ENCODE measurements at regions not wholly inside any gene's neighbourhood (a gene's known extent, or its start where the extent isn't known, plus 50 kb on each side); places are given as distances from the start of the nearest gene placed in this dataset.

DNA sequence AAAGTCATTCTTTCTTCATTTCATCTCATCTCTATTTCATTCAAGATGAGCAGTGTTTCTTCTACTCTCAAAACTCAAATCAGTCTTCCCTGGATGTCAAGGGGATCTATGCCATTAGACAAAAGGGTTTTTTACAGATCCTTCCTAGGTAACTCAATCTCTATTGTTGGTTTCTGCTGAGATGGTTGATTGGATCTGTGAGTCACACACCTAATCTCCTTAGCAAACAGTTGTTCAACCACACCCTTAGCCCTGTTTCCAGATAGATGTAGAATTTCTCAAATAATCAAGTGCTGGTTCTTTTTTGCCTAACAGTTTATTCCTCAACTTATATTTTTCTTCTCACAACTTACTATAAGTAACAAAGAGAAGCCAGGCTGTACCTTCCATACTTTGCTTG, 200.5 kb downstream of the KDR start:
- TF ChIP-seq POLR2AphosphoS5 (IDR thresholded peaks at IDR 0.05; ENCODE audit: low read depth, low read length) (no peak), TAF1 (IDR thresholded peaks at IDR 0.05; ENCODE audit: low read depth, low read length) (no peak), POLR2A (IDR thresholded peaks at IDR 0.05; ENCODE audit: low read depth, low read length) (no peak), SPI1 (IDR thresholded peaks at IDR 0.05; ENCODE audit: low read depth, low read length) (no peak)
